H1 (cell line): ENCODE measurements at regions not wholly inside any gene's neighbourhood (a gene's known extent, or its start where the extent isn't known, plus 50 kb on each side); places are given as distances from the start of the nearest gene placed in this dataset.

Source experiments
- CTCF ChIA-PET: fragments of 300-600 bp; sonication (Branson Sonifier 250); formaldehyde crosslinking; loops from one replicate; lab custom pipeline; 2021; ENCODE audit not compliant: partially characterized antibody; lab: Charles Lee
- POLR2A ChIA-PET: fragments of 300-600 bp; sonication (Branson Sonifier 250); formaldehyde crosslinking; loops from one replicate; lab custom pipeline; 2021; ENCODE audit warnings: inconsistent platforms; ENCODE audit not compliant: partially characterized antibody; lab: Charles Lee
- DNase-seq, 2 experiments: peaks; one replicate each; pipeline versions ENCODE4 v3.0.0 to v3.0.0-alpha.2; 2010 to 2022; ENCODE audit warnings: low spot score in 2 of 2, low read depth in 1 of 2, mixed read lengths in 1 of 2
- FAIRE-seq: peaks from 2 replicates; lab custom pipeline; 2011; peaks lifted over from hg19 to GRCh38; lab: Jason Lieb, UNC
- H2AFZ ChIP-seq: 2 replicates; pipeline ENCODE4 v1.8.1; 2012; ENCODE audit warnings: low read length, inconsistent platforms
- H2AK5ac ChIP-seq: 2 replicates; pipeline ENCODE4 v1.6.1; 2013; ENCODE audit warnings: low read depth, low read length
- H2BK120ac ChIP-seq: replicated peaks from 2 replicates; pipeline ENCODE3; 2013; ENCODE audit warnings: low read depth, low read length, inconsistent platforms
- H2BK12ac ChIP-seq: 2 replicates; pipeline ENCODE4 v1.6.1; 2013; ENCODE audit warnings: low read depth, low read length
- H2BK15ac ChIP-seq: 2 replicates; pipeline ENCODE4 v1.6.1; 2013; ENCODE audit warnings: low read length
- H2BK20ac ChIP-seq: 2 replicates; pipeline ENCODE4 v1.6.1; 2013; ENCODE audit warnings: low read length
- H2BK5ac ChIP-seq: 2 replicates; pipeline ENCODE4 v1.6.1; 2013; ENCODE audit warnings: low read depth, low read length
- H3K14ac ChIP-seq: 2 replicates; pipeline ENCODE4 v1.6.1; 2013; ENCODE audit warnings: inconsistent platforms; ENCODE audit not compliant: insufficient read length
- H3K18ac ChIP-seq: 2 replicates; pipeline ENCODE4 v1.6.1; 2013; ENCODE audit warnings: low read length; ENCODE audit errors: extremely low read depth
- H3K23ac ChIP-seq: 2 replicates; pipeline ENCODE4 v1.6.1; 2013; ENCODE audit warnings: inconsistent platforms; ENCODE audit not compliant: insufficient read length
- H3K23me2 ChIP-seq: 2 replicates; pipeline ENCODE4 v1.6.1; 2013; ENCODE audit warnings: low read depth, low read length
- H3K27ac ChIP-seq: 2 replicates; pipeline ENCODE4 v1.6.1; 2011; ENCODE audit warnings: low read depth, low read length, inconsistent platforms
- H3K27me3 ChIP-seq, 4 experiments: replicated peaks in 1 of 4; 1 replicate in 1 of 4; 2 replicates in 3 of 4; pipeline versions ENCODE4 v1.6.1 to v1.8.1; 2011 to 2013; ENCODE audit warnings: low read length in 3 of 4, mild to moderate bottlenecking in 3 of 4, inconsistent platforms in 2 of 4, mixed read lengths in 2 of 4, moderate library complexity in 1 of 4; ENCODE audit not compliant: control insufficient read depth in 3 of 4, insufficient read depth in 3 of 4; ENCODE audit errors: extremely low read depth in 1 of 4
- H3K36me3 ChIP-seq, 4 experiments: 2 replicates each; pipeline versions ENCODE4 v1.6.1 to v1.8.1; 2011 to 2013; ENCODE audit warnings: mild to moderate bottlenecking in 4 of 4, low read length in 3 of 4, moderate library complexity in 2 of 4, control low read depth in 1 of 4, inconsistent platforms in 1 of 4; ENCODE audit not compliant: insufficient read depth in 4 of 4, control insufficient read depth in 2 of 4
- H3K4ac ChIP-seq: replicated peaks from 2 replicates; pipeline ENCODE3; 2013; ENCODE audit warnings: low read length, low read depth, mixed read lengths, inconsistent platforms; ENCODE audit not compliant: insufficient read length
- H3K4me1 ChIP-seq, 4 experiments: replicated peaks in 1 of 4; 1 replicate in 1 of 4; 2 replicates in 3 of 4; pipeline versions ENCODE4 v1.6.1 to v1.8.1; 2011 to 2013; ENCODE audit warnings: low read length in 3 of 4, inconsistent platforms in 2 of 4, mixed read lengths in 1 of 4; ENCODE audit not compliant: insufficient read depth in 4 of 4, control insufficient read depth in 3 of 4
- H3K4me2 ChIP-seq, 2 experiments: 2 replicates each; pipeline versions ENCODE4 v1.6.1 to v1.8.1; 2011 to 2013; ENCODE audit warnings: low read depth in 2 of 2, low read length in 2 of 2, control low read depth in 1 of 2, inconsistent platforms in 1 of 2, mild to moderate bottlenecking in 1 of 2; ENCODE audit not compliant: insufficient read depth in 1 of 2
- H3K4me3 ChIP-seq, 4 experiments: fragments of 200-600, 300-600 bp in 1 of 4; sonication (generic), shearing (Covaris generic), sonication (Bioruptor Twin) in 1 of 4; 2 replicates each; pipeline versions ENCODE4 v1.5.1 to v1.8.1; 2011 to 2016; ENCODE audit warnings: low read length in 4 of 4, low read depth in 3 of 4, control low read depth in 2 of 4, inconsistent platforms in 2 of 4, mild to moderate bottlenecking in 2 of 4, mixed read lengths in 1 of 4, moderate library complexity in 1 of 4; ENCODE audit not compliant: insufficient read depth in 2 of 4; ENCODE audit errors: extremely low read depth in 1 of 4
- H3K56ac ChIP-seq: replicated peaks from 2 replicates; pipeline ENCODE3; 2013; ENCODE audit warnings: low read depth, mild to moderate bottlenecking, mixed read lengths, low read length, inconsistent platforms; ENCODE audit not compliant: insufficient read length
- H3K79me1 ChIP-seq: 2 replicates; pipeline ENCODE4 v1.6.1; 2013; ENCODE audit warnings: low read depth, low read length, control low read depth
- H3K79me2 ChIP-seq, 2 experiments: 2 replicates each; pipeline versions ENCODE4 v1.6.1 to v1.8.1; 2012 to 2013; ENCODE audit warnings: low read length in 2 of 2, mild to moderate bottlenecking in 2 of 2, inconsistent platforms in 1 of 2; ENCODE audit not compliant: insufficient read depth in 2 of 2, control insufficient read depth in 1 of 2
- H3K9ac ChIP-seq, 4 experiments: replicated peaks in 1 of 4; 1 replicate in 1 of 4; 2 replicates in 3 of 4; pipeline versions ENCODE4 v1.6.1 to v1.8.1; 2011 to 2013; ENCODE audit warnings: low read depth in 3 of 4, low read length in 3 of 4, control low read depth in 2 of 4, mild to moderate bottlenecking in 2 of 4, moderate library complexity in 2 of 4, inconsistent platforms in 1 of 4; ENCODE audit errors: extremely low read depth in 1 of 4
- H3K9me3 ChIP-seq, 2 experiments: 2 replicates each; pipeline versions ENCODE4 v1.6.1 to v1.8.1; 2012 to 2013; ENCODE audit warnings: mild to moderate bottlenecking in 2 of 2, moderate library complexity in 2 of 2, control low read depth in 1 of 2, inconsistent platforms in 1 of 2, low read depth in 1 of 2, low read length in 1 of 2, mixed read lengths in 1 of 2; ENCODE audit not compliant: insufficient read depth in 2 of 2
- H4K20me1 ChIP-seq, 2 experiments: replicated peaks in 1 of 2; 2 replicates each; pipeline versions ENCODE3 to v1.8.1; 2011 to 2013; ENCODE audit warnings: inconsistent platforms in 2 of 2, low read length in 2 of 2, mild to moderate bottlenecking in 1 of 2; ENCODE audit not compliant: insufficient read depth in 2 of 2, control insufficient read depth in 1 of 2
- H4K5ac ChIP-seq: 2 replicates; pipeline ENCODE4 v1.6.1; 2013; ENCODE audit warnings: low read length, low read depth, mixed read lengths, inconsistent platforms; ENCODE audit not compliant: insufficient read length
- H4K8ac ChIP-seq: 2 replicates; pipeline ENCODE4 v1.8.0; 2013; ENCODE audit warnings: mild to moderate bottlenecking, moderate library complexity, low read length, inconsistent platforms; ENCODE audit not compliant: insufficient read depth; ENCODE audit errors: extremely low read depth
- H4K91ac ChIP-seq: replicated peaks from 2 replicates; pipeline ENCODE3; 2013; ENCODE audit warnings: low read length, mixed read lengths, inconsistent platforms; ENCODE audit not compliant: insufficient read length
- BRCA1 ChIP-seq: IDR thresholded peaks from 2 replicates; pipeline ENCODE4 v1.6.1; 2012; ENCODE audit warnings: low read depth, low read length, improper control_type of control experiment
- CREB1 ChIP-seq: IDR thresholded peaks from 2 replicates; pipeline ENCODE4 v1.6.1; 2012; ENCODE audit warnings: inconsistent platforms
- EGR1 ChIP-seq: IDR thresholded peaks from 2 replicates; pipeline ENCODE4 v1.6.1; 2011; ENCODE audit warnings: low read depth, low read length, borderline replicate concordance
- EZH2 ChIP-seq: fragments of 200-600 bp; sonication (generic); IDR thresholded peaks from 2 replicates; pipeline ENCODE4 v1.7.1; 2012; ENCODE audit warnings: low read depth, mild to moderate bottlenecking, moderate library complexity, low read length, inconsistent platforms; ENCODE audit not compliant: severe bottlenecking
- FOSL1 ChIP-seq: IDR thresholded peaks from 2 replicates; pipeline ENCODE4 v1.6.1; 2011; ENCODE audit warnings: mild to moderate bottlenecking, low read depth, low read length, moderate library complexity; ENCODE audit not compliant: insufficient read depth
- HDAC6 ChIP-seq: IDR thresholded peaks from one replicate; pipeline ENCODE4 v1.7.1; 2012; ENCODE audit warnings: low read depth, mild to moderate bottlenecking, inconsistent platforms, low read length, moderate library complexity
- KDM1A ChIP-seq: fragments of 200-600, 300-600 bp; sonication (generic); IDR thresholded peaks from 2 replicates; pipeline ENCODE4 v1.7.1; 2016; ENCODE audit warnings: mild to moderate bottlenecking, low read length, borderline replicate concordance
- RBBP5 ChIP-seq: IDR thresholded peaks from 2 replicates; pipeline ENCODE4 v1.7.1; 2012; ENCODE audit warnings: low read depth, mild to moderate bottlenecking, inconsistent platforms, low read length, moderate library complexity, borderline replicate concordance
- WGBS, 2 experiments: shearing (Covaris generic) in 1 of 2; methylation state at CpG; one replicate each; pipeline versions ENCODE4 v1.1.6 to v1.1.7; 2013 to 2015; ENCODE audit warnings: low lambda C conversion rate in 2 of 2, mixed read lengths in 2 of 2, inconsistent platforms in 1 of 2, low coverage in 1 of 2, missing lambda C conversion rate in 1 of 2; ENCODE audit not compliant: insufficient replicate concordance in 2 of 2, insufficient coverage in 1 of 2, insufficient read length in 1 of 2; ENCODE audit errors: extremely low coverage in 1 of 2, missing lambda C conversion rate in 1 of 2; 5-methylcytosine and 5-hydroxymethylcytosine counted together
- TF ChIP-seq, protein P1 (sequence below): IDR thresholded peaks from 2 replicates; pipeline ENCODE4 v1.6.1; 2012; ENCODE audit warnings: inconsistent platforms
- TF ChIP-seq, protein P2 (sequence below): IDR thresholded peaks from 2 replicates; pipeline ENCODE4 v1.6.1; 2012; ENCODE audit warnings: inconsistent platforms

DNA sequence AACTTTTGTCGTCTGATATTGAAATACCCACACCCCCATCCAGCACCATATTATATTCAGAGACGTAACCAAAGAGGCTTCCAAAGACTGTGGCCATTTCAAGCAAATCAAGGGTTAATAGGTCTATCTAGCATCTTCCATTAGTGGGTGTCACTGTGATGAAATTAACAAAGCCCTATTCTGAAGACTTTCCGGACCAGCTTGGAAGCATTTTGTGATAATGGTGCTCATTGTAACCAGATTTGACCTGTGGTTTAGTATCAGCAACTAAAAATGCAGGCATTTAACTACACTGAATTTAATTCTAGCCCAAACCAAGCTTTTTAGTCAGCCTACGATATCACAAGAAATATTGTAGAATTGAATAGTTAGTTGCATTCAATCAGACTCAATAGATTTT, 309.7 kb upstream of the TENM3 start:
- POLR2A ChIA-PET: no interaction called here

More for the DNA sequence above, 309.7 kb upstream of the TENM3 start:
- H3K9ac ChIP-seq: no peak overlapping the region
- WGBS, 2 experiments: 91% methylated on average over 4 of the region's 4 CpGs; no CpG with 5 or more reads in 1 of the 2 experiments
- H4K8ac ChIP-seq: no peak overlapping the region
- H3K27ac ChIP-seq: no peak overlapping the region
- no peak overlapping the region for H2AK5ac ChIP-seq
- H3K23ac ChIP-seq: no peak overlapping the region
- H3K4me3 ChIP-seq: no peak overlapping the region
- no peak overlapping the region for H3K14ac ChIP-seq
- H3K79me1 ChIP-seq: no peaks in the 10 kb centered on the region
- no peak overlapping the region for H3K4ac ChIP-seq
- DNase-seq (no peak), FAIRE-seq (no peak)
- H3K4me1 ChIP-seq: no peaks in the 10 kb centered on the region
- no peaks in the 10 kb centered on the region for H3K36me3 ChIP-seq
- H3K56ac ChIP-seq: no peak overlapping the region
- H4K91ac ChIP-seq: no peak overlapping the region
- no peaks in the 10 kb centered on the region for H4K20me1 ChIP-seq
- H3K9me3 ChIP-seq: 0 out of 4 replicates have a peak, but pooled peaks cover 0 to 5% of the 10 kb centered on the region in 2 experiments
- H2BK15ac ChIP-seq: no peak overlapping the region
- CTCF ChIA-PET: no interaction called here
- no peak overlapping the region for H2BK12ac ChIP-seq
- H2AFZ ChIP-seq: no peak overlapping the region
- TF ChIP-seq, protein P1, sequence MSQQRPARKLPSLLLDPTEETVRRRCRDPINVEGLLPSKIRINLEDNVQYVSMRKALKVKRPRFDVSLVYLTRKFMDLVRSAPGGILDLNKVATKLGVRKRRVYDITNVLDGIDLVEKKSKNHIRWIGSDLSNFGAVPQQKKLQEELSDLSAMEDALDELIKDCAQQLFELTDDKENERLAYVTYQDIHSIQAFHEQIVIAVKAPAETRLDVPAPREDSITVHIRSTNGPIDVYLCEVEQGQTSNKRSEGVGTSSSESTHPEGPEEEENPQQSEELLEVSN: no peak
- TF ChIP-seq RBBP5 (no peak), FOSL1 (no peak), EGR1 (no peak), HDAC6 (no peak), BRCA1 (no peak), EZH2 (no peak), CREB1 (no peak), KDM1A (no peak)
- TF ChIP-seq, protein P2, sequence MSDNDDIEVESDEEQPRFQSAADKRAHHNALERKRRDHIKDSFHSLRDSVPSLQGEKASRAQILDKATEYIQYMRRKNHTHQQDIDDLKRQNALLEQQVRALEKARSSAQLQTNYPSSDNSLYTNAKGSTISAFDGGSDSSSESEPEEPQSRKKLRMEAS: no peak
- H2BK5ac ChIP-seq: no peak overlapping the region
- no peak overlapping the region for H3K18ac ChIP-seq
- H3K23me2 ChIP-seq: no peaks in the 10 kb centered on the region
- H4K5ac ChIP-seq: no peak overlapping the region
- no peaks in the 10 kb centered on the region for H3K79me2 ChIP-seq
- no peak overlapping the region for H2BK20ac ChIP-seq
- no peak overlapping the region for H3K4me2 ChIP-seq
- no peaks in the 10 kb centered on the region; a peak in 1 of 7 replicates for H3K27me3 ChIP-seq
- no peak overlapping the region for H2BK120ac ChIP-seq
